ENCODE measurements at regions not wholly inside any gene's neighbourhood (a gene's known extent, or its start where the extent isn't known, plus 50 kb on each side); places are given as distances from the start of the nearest gene placed in this dataset.

- no peak for TF ChIP-seq CTCF (IDR thresholded peaks at IDR 0.05)
- H3K27ac Mint-ChIP-seq, result no peak overlapping the region
- no peaks in the 10 kb centered on the region for H3K36me3 Mint-ChIP-seq (ENCODE audit: low read depth)
- H3K27me3 Mint-ChIP-seq (ENCODE audit: low read depth, poor library complexity), result peaks cover 13% of the 10 kb centered on the region
- no peak for DNase-seq
- no peaks in the 10 kb centered on the region for H3K9me3 Mint-ChIP-seq
- H3K4me1 Mint-ChIP-seq, result no peaks in the 10 kb centered on the region
- H3K4me3 Mint-ChIP-seq, result no peak overlapping the region
These were observed 177.7 kb upstream of the RAG2 start for GRCh38 chr11:36775756-36776155.

- Mint-ChIP-seq H3K36me3 (ENCODE audit: low read depth) (no peaks in the 10 kb centered on the region), H3K4me3 (no peak overlapping the region), H3K4me1 (no peaks in the 10 kb centered on the region), H3K27me3 (ENCODE audit: low read depth, poor library complexity) (peaks cover 13% of the 10 kb centered on the region), H3K27ac (no peak overlapping the region), H3K9me3 (no peaks in the 10 kb centered on the region)
- DNase-seq, result no peak
- TF ChIP-seq CTCF (IDR thresholded peaks at IDR 0.05), result no peak
These were observed 177.1 kb upstream of the RAG2 start for GRCh38 chr11:36775130-36775529.

GRCh38 chr11:36774603-36775002 is 176.6 kb upstream of the RAG2 start:
- no peak overlapping the region for H3K27ac Mint-ChIP-seq
- H3K4me1 Mint-ChIP-seq, result no peaks in the 10 kb centered on the region
- no peak for TF ChIP-seq CTCF (IDR thresholded peaks at IDR 0.05)
- H3K27me3 Mint-ChIP-seq (ENCODE audit: low read depth, poor library complexity), result peaks cover 12% of the 10 kb centered on the region
- no peak for DNase-seq
- H3K4me3 Mint-ChIP-seq, result no peak overlapping the region
- H3K36me3 Mint-ChIP-seq (ENCODE audit: low read depth), result no peaks in the 10 kb centered on the region
- H3K9me3 Mint-ChIP-seq, result no peaks in the 10 kb centered on the region

- Mint-ChIP-seq H3K27ac (no peak overlapping the region), H3K27me3 (ENCODE audit: low read depth, poor library complexity) (peaks cover 12% of the 10 kb centered on the region), H3K36me3 (ENCODE audit: low read depth) (no peaks in the 10 kb centered on the region), H3K4me3 (no peak overlapping the region), H3K9me3 (peaks cover 3% of the 10 kb centered on the region), H3K4me1 (no peaks in the 10 kb centered on the region)
- no peak for TF ChIP-seq CTCF (IDR thresholded peaks at IDR 0.05)
- DNase-seq, result no peak
These were observed 165.2 kb upstream of the RAG2 start for GRCh38 chr11:36763187-36763586.

- Mint-ChIP-seq H3K4me1 (no peaks in the 10 kb centered on the region), H3K4me3 (no peak overlapping the region), H3K36me3 (ENCODE audit: low read depth) (no peaks in the 10 kb centered on the region), H3K27me3 (ENCODE audit: low read depth, poor library complexity) (peaks cover 11% of the 10 kb centered on the region), H3K27ac (no peak overlapping the region), H3K9me3 (peaks cover 3% of the 10 kb centered on the region)
- no peak for DNase-seq
- TF ChIP-seq CTCF (IDR thresholded peaks at IDR 0.05), result no peak
These were observed 159.0 kb upstream of the RAG2 start for GRCh38 chr11:36757075-36757474.

GRCh38 chr11:36753960-36754359 is 155.9 kb upstream of the RAG2 start:
- DNase-seq, result no peak
- TF ChIP-seq CTCF (IDR thresholded peaks at IDR 0.05), result no peak
- H3K4me3 Mint-ChIP-seq, result no peak overlapping the region
- H3K9me3 Mint-ChIP-seq, result no peaks in the 10 kb centered on the region
- H3K36me3 Mint-ChIP-seq (ENCODE audit: low read depth), result no peaks in the 10 kb centered on the region
- no peak overlapping the region for H3K27ac Mint-ChIP-seq
- H3K4me1 Mint-ChIP-seq, result peaks cover 9% of the 10 kb centered on the region
- peaks cover 11% of the 10 kb centered on the region for H3K27me3 Mint-ChIP-seq (ENCODE audit: low read depth, poor library complexity)
